ENCODE measurements at regions not wholly inside any gene's neighbourhood (a gene's known extent, or its start where the extent isn't known, plus 50 kb on each side); places are given as distances from the start of the nearest gene placed in this dataset.

DNA sequence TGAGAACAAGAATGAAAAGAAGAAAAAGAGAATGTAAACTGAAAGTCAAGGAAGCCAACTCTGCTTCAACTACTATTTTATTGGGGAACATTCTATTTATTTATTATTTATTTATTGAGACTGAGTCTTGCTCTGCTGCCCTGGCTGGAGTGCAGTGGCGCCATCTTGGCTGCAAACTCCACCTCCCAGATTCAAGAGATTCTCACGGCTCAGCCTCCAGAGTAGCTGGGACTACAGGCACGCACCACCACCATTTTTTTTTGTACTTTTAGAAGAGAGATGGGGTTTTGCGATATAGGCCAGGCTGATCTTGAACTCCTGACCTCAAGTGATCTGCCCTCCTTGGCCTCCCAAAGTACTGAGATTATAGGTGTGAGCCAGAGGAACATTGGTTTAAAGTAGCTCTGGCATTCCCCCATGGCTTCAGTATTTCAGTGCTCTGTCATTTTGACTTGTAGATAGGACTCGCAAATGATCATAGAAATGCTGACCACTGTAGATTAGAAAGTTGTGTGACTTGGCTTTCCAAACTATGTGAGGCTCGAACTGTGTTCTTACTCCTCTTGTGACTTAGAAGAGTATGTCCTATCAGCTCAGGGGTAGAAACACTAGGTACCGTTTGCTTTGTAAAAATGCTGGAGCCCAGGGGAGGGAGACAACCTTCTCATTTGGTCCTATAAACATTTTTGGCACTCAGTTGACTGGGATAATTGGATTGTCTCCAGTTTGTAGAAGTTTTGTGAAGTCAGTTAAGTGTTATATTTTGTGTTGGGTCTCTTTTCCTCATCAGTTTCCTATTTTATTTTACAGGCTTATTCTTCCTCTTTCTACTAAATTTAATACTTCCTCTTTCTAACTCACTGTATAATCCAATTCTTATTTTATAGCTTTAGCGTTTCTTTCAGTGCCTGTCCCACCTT is 544.9 kb upstream of the CITED2 start:
- intact Hi-C loops (cut with DNase I): no loop called here
- Histone ChIP-seq H3K4me3 (no peak overlapping the region), H3K9me3 (replicated peaks in 1 of 3) (peaks cover 0 to 3% (median 0%) of the 10 kb centered on the region in 3 donors), H3K27me3 (no peaks in the 10 kb centered on the region), H3K27ac (no peak overlapping the region), H3K36me3 (replicated peaks in 1 of 2) (no peaks in the 10 kb centered on the region), H3K4me1 (replicated peaks in 1 of 2) (no peaks in the 10 kb centered on the region)
- no peak for TF ChIP-seq POLR2A (IDR thresholded peaks at IDR 0.05)
- TF ChIP-seq, protein P1, sequence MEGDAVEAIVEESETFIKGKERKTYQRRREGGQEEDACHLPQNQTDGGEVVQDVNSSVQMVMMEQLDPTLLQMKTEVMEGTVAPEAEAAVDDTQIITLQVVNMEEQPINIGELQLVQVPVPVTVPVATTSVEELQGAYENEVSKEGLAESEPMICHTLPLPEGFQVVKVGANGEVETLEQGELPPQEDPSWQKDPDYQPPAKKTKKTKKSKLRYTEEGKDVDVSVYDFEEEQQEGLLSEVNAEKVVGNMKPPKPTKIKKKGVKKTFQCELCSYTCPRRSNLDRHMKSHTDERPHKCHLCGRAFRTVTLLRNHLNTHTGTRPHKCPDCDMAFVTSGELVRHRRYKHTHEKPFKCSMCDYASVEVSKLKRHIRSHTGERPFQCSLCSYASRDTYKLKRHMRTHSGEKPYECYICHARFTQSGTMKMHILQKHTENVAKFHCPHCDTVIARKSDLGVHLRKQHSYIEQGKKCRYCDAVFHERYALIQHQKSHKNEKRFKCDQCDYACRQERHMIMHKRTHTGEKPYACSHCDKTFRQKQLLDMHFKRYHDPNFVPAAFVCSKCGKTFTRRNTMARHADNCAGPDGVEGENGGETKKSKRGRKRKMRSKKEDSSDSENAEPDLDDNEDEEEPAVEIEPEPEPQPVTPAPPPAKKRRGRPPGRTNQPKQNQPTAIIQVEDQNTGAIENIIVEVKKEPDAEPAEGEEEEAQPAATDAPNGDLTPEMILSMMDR (IDR thresholded peaks at IDR 0.05): no peak
- DNase-seq: no peak
- 83 to 87% (median 85%) methylated on average over 8 of the region's 8 CpGs for WGBS, 4 donors

DNA sequence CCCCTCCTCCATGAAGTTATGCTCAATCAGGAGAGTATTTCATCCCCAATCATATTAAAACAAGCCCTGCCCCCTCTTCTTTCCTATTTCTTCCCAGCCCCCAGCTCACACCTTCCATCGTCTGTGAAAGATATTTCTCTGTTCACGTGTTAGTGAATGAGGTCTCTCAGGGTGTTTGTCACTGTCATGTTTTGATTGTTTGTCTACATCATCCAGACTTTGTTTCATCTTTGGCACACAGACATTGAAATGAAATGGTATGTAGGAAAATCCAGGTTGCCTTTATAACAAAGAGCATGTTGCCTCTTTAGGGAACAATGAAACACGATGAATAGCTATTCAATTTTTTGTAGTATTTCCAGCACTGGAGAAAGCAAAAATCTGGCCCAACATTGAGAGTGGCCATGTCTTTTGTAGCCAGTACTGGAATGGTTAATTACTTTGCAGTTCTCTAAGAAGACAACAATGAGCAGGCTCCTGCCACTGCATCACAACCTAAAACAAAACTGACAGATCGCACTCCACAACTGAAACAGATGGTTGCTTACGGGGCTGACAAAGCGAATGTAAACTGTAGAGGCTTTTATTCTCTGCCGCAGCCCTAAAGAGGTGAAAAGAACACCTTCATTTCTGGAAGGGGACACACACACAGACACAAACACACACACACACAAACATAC is 543.6 kb upstream of the CITED2 start:
- DNase-seq: no peak
- Histone ChIP-seq H3K4me1 (replicated peaks in 1 of 2) (no peaks in the 10 kb centered on the region), H3K4me3 (no peak overlapping the region), H3K9me3 (replicated peaks in 1 of 3) (peaks cover 0 to 3% (median 0%) of the 10 kb centered on the region in 3 donors), H3K36me3 (replicated peaks in 1 of 2) (no peaks in the 10 kb centered on the region), H3K27ac (no peak overlapping the region), H3K27me3 (no peaks in the 10 kb centered on the region)
- intact Hi-C loops (cut with DNase I): no loop called here
- WGBS, 4 donors: 86 to 95% (median 90%) methylated on average over 7 of the region's 7 CpGs
- TF ChIP-seq POLR2A (IDR thresholded peaks at IDR 0.05): no peak
- TF ChIP-seq, protein P1 (IDR thresholded peaks at IDR 0.05): no peak

GRCh38 chr6:139914910-139915309 is 540.5 kb upstream of the CITED2 start:
- Histone ChIP-seq H3K4me1 (replicated peaks in 1 of 2) (no peaks in the 10 kb centered on the region), H3K36me3 (replicated peaks in 1 of 2) (no peaks in the 10 kb centered on the region), H3K9me3 (replicated peaks in 1 of 3) (peaks cover 0 to 3% (median 0%) of the 10 kb centered on the region in 3 donors), H3K4me3 (no peak overlapping the region), H3K27me3 (no peaks in the 10 kb centered on the region), H3K27ac (no peak overlapping the region)
- no peak for DNase-seq
- no peak for TF ChIP-seq POLR2A (IDR thresholded peaks at IDR 0.05)
- TF ChIP-seq, protein P1 (IDR thresholded peaks at IDR 0.05): no peak
- intact Hi-C loops (cut with DNase I): no loop called here
- 47 to 89% (median 78%) methylated on average over 2 of the region's 2 CpGs for WGBS, 4 donors

- 73 to 83% (median 81%) methylated on average over 10 of the region's 10 CpGs for WGBS, 4 donors
- no peak for TF ChIP-seq POLR2A (IDR thresholded peaks at IDR 0.05)
- TF ChIP-seq, protein P1 (IDR thresholded peaks at IDR 0.05): no peak
- Histone ChIP-seq H3K27ac (no peak overlapping the region), H3K27me3 (no peaks in the 10 kb centered on the region), H3K4me1 (replicated peaks in 1 of 2) (no peaks in the 10 kb centered on the region), H3K4me3 (no peak overlapping the region), H3K9me3 (replicated peaks in 1 of 3) (peaks cover 0 to 3% (median 0%) of the 10 kb centered on the region in 3 donors), H3K36me3 (replicated peaks in 1 of 2) (no peaks in the 10 kb centered on the region)
- no peak for DNase-seq
- intact Hi-C loops (cut with DNase I): no loop called here
These were observed 538.4 kb upstream of the CITED2 start for GRCh38 chr6:139912735-139913400.
